ENCODE measurements at regions not wholly inside any gene's neighbourhood (a gene's known extent, or its start where the extent isn't known, plus 50 kb on each side); places are given as distances from the start of the nearest gene placed in this dataset.

GRCh38 chr7:9869566-9869965 is 1104.1 kb upstream of the PHF14 start:
- Histone ChIP-seq H3K4me3 (ENCODE audit: low read depth, low read length) (no peak overlapping the region), H3K9me3 (ENCODE audit: control insufficient read depth, insufficient read depth, low read depth, low read length) (no peaks in the 10 kb centered on the region), H3K36me3 (ENCODE audit: control insufficient read depth in 2 of 2, insufficient read depth in 1 of 2, low read length in 2 of 2) (no peaks in the 10 kb centered on the region), H3K27ac (ENCODE audit: extremely low read depth, low read depth, low read length) (no peak overlapping the region), H3K4me1 (ENCODE audit: control insufficient read depth, insufficient read depth, low read length) (no peaks in the 10 kb centered on the region)
- CTCF ChIA-PET, result no interaction called here
- TF ChIP-seq ZNF596 (tag by site-specific recombination; IDR thresholded peaks at IDR 0.05) (no peak), ZNF37A (tag by site-specific recombination; IDR thresholded peaks at IDR 0.05) (no peak), ZNF23 (tag by site-specific recombination; IDR thresholded peaks at IDR 0.05; ENCODE audit: borderline replicate concordance) (no peak), ZNF571 (tag by site-specific recombination; IDR thresholded peaks at IDR 0.05) (no peak), ZNF394 (tag by site-specific recombination; IDR thresholded peaks at IDR 0.05; ENCODE audit: borderline replicate concordance) (no peak), ZBTB11 (tag by site-specific recombination; conservative IDR thresholded peaks at IDR 0.05; ENCODE audit: low read depth) (no peak), YY1 (tag by site-specific recombination; IDR thresholded peaks at IDR 0.05) (no peak), ZNF391 (tag by site-specific recombination; IDR thresholded peaks at IDR 0.05; ENCODE audit: borderline replicate concordance, low read depth) (no peak), KLF10 (tag by site-specific recombination; IDR thresholded peaks at IDR 0.05) (no peak)
- POLR2A ChIA-PET, result no interaction called here

- POLR2A ChIA-PET, result no interaction called here
- no peak overlapping the region for H3K4me3 ChIP-seq (ENCODE audit: low read depth, low read length)
- H3K9me3 ChIP-seq (ENCODE audit: control insufficient read depth, insufficient read depth, low read depth, low read length), result no peaks in the 10 kb centered on the region
- H3K36me3 ChIP-seq (ENCODE audit: control insufficient read depth in 2 of 2, insufficient read depth in 1 of 2, low read length in 2 of 2), result no peaks in the 10 kb centered on the region
- CTCF ChIA-PET, result no interaction called here
- no peak for TF ChIP-seq ZBTB20 (tag by site-specific recombination; IDR thresholded peaks at IDR 0.05)
- no peak for TF ChIP-seq ZNF610 (tag by site-specific recombination; IDR thresholded peaks at IDR 0.05; ENCODE audit: borderline replicate concordance)
- TF ChIP-seq ZSCAN18 (tag by site-specific recombination; IDR thresholded peaks at IDR 0.05), result no peak
- TF ChIP-seq ZNF670 (tag by site-specific recombination; IDR thresholded peaks at IDR 0.05; ENCODE audit: low read depth), result no peak
- TF ChIP-seq ZNF146 (tag by site-specific recombination; IDR thresholded peaks at IDR 0.05), result no peak
- TF ChIP-seq ZNF488 (tag by site-specific recombination; IDR thresholded peaks at IDR 0.05), result no peak
- TF ChIP-seq BCL6B (tag by site-specific recombination; IDR thresholded peaks at IDR 0.05), result no peak
- TF ChIP-seq ZNF155 (tag by site-specific recombination; IDR thresholded peaks at IDR 0.05), result no peak
- no peak for TF ChIP-seq KLF9 (tag by site-specific recombination; IDR thresholded peaks at IDR 0.05; ENCODE audit: low read depth)
- no peak for TF ChIP-seq ZNF623 (tag by site-specific recombination; IDR thresholded peaks at IDR 0.05)
- no peak for TF ChIP-seq ZNF2 (tag by site-specific recombination; IDR thresholded peaks at IDR 0.05)
- no peak for TF ChIP-seq WT1 (tag by site-specific recombination; IDR thresholded peaks at IDR 0.05)
- TF ChIP-seq ZNF184 (tag by site-specific recombination; IDR thresholded peaks at IDR 0.05), result no peak
- TF ChIP-seq KLF7 (tag by site-specific recombination; IDR thresholded peaks at IDR 0.05; ENCODE audit: borderline replicate concordance), result no peak
- no peak for TF ChIP-seq ZNF513 (tag by site-specific recombination; IDR thresholded peaks at IDR 0.05)
- no peak for TF ChIP-seq TRIM28 (IDR thresholded peaks at IDR 0.05; ENCODE audit: borderline replicate concordance, low read length)
- H3K27ac ChIP-seq (ENCODE audit: extremely low read depth, low read depth, low read length), result no peak overlapping the region
- no peaks in the 10 kb centered on the region for H3K4me1 ChIP-seq (ENCODE audit: control insufficient read depth, insufficient read depth, low read length)
These were observed 1103.0 kb upstream of the PHF14 start for GRCh38 chr7:9870674-9871073.

Data from HEK293 (cell line).